ENCODE measurements at regions not wholly inside any gene's neighbourhood (a gene's known extent, or its start where the extent isn't known, plus 50 kb on each side); places are given as distances from the start of the nearest gene placed in this dataset.
A peak's percentile ranks its signal among the peaks of the same experiment; 100 is the strongest.
"Not testable (repeated sequence)": the region's sequence is repeated elsewhere in the genome, so short reads cannot be mapped to it uniquely, and the experiment has no call there.

DNA sequence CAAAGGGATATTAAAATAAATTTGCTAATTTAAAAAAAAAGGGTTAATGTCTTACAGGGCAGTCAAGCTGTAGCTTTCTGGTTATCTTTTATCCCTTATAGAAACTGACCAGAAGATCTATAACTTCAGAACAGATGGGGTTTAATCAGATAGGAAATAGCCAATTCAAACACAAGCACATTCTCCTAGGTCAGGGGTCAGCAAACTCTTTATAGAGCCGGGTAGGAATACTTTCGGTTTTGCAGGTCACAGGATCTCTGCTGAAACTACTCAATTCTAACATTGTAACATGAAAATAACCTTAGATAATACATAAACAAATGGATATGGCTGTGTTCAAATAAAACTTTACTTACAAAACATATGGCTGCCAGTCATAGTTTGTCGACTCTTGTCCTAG, 479.8 kb downstream of the ADRA2A start:
- intact Hi-C loops (cut with DNase I) = no loop called here

DNA sequence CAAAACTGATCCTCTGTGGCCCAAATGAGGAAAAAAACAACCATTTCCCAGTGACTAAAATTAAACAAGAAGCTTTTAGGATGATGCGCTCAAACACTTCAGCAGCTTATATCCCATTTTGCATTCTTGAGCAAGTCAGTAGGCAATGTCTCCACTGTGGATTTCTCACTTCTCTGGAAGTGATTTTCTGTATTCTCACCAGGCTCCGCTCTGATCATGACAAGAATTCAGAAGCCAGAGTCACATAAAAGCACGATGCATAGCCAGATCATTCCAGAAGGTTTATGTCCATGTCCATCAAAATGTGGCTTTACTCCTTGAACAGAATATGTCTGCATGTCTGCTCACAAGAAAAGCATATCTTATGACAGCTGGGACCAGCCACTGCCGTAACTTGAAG, 481.4 kb downstream of the ADRA2A start:
- intact Hi-C loops (cut with DNase I) = no loop called here
- DNase-seq = no peak

More for the DNA sequence above, 479.8 kb downstream of the ADRA2A start:
- no peak for DNase-seq

- intact Hi-C loops (cut with DNase I) = no loop called here
- DNase-seq = no peak
These were observed 483.2 kb downstream of the ADRA2A start for GRCh38 chr10:111560027-111560426.

GRCh38 chr10:111561124-111561523, 484.3 kb downstream of the ADRA2A start:
- intact Hi-C loops (cut with DNase I) = no loop called here
- no peak for DNase-seq

GRCh38 chr10:111565542-111565941, 488.7 kb downstream of the ADRA2A start:
- intact Hi-C loops (cut with DNase I) = no loop called here
- DNase-seq = no peak

DNA sequence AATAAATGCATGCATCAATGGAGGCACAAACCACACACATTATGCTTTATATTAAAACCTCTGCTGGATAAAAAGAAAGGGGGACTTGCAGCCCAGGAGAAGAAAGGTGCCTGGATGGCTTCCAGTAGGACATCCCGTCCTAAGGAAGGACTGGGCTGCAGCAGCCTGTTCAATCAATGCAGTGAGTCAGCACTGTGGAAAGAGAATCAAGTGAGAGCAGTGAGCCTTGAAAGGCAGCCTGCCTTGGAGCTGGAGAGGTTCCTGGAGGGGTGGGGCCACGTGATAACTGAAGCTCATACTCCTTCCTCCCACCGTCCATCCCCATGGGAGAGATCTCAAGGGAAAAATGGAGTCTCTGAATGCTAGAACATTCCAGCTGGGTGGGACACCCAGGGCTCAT, 501.2 kb downstream of the ADRA2A start:
- peak in 1 of 10 donors; percentile 12 for DNase-seq
- intact Hi-C loops (cut with DNase I) = no loop called here

- no peak for DNase-seq
- intact Hi-C loops (cut with DNase I) = no loop called here
These were observed 502.6 kb downstream of the ADRA2A start for GRCh38 chr10:111579473-111579872.

GRCh38 chr10:111590703-111591102, 513.9 kb downstream of the ADRA2A start:
- intact Hi-C loops (cut with DNase I) = no loop called here
- DNase-seq = no peak

GRCh38 chr10:111593578-111593977, 516.7 kb downstream of the ADRA2A start:
- no peak for DNase-seq
- intact Hi-C loops (cut with DNase I) = no loop called here

- intact Hi-C loops (cut with DNase I) = no loop called here
- no peak for DNase-seq
These were observed 518.3 kb downstream of the ADRA2A start for GRCh38 chr10:111595173-111595572.

GRCh38 chr10:111598433-111599059, 521.7 kb downstream of the ADRA2A start:
- peak in 5 of 10 donors; percentile 21 to 83 (median 33) for DNase-seq
- intact Hi-C loops (cut with DNase I) = no loop called here

DNA sequence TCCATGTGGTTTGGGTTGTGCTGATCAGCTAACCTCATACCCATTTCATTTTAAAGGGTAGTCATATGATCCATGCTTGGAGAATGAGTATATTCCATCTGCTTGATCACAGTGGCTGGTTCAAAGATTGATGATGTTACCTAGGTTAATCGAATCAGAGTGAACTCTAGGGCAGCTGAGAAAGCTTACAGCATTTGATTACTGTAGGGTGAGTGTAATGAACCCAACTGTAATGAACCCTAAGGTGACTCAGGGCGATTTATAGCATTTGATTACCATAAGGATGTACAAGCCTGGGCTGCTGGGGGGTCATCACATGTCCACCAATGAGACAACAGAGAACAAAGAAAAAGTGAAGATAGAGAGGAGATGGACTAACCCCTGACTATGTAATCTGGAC, 523.1 kb downstream of the ADRA2A start:
- DNase-seq = no peak
- intact Hi-C loops (cut with DNase I) = no loop called here

GRCh38 chr10:111600772-111601171, 523.9 kb downstream of the ADRA2A start:
- peak; percentile 34 to 90 (median 58) for DNase-seq
- intact Hi-C loops (cut with DNase I) = no loop called here

GRCh38 chr10:111612273-111612672, 535.4 kb downstream of the ADRA2A start:
- intact Hi-C loops (cut with DNase I) = no loop called here
- DNase-seq = no peak

GRCh38 chr10:111634191-111634590, 549.4 kb downstream of the GPAM start:
- no peak for DNase-seq
- intact Hi-C loops (cut with DNase I) = no loop called here

DNA sequence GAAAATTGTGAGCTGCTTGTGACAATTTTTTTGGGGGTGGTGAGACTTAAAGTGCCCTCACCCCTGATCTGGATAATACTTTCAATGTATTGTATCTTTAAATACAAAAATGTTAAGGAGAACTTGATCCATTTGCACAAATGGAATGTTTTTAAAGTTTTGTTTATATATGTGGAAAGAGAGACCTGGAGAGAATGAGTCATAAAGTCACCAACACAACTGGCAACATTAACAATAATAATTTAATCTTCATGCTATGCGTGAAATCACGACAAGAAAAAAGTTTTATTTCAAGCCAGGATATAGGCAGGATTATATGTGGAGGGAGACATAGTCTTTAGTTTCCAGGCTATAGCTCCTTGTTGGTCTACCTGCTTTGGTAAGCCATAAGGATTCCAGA, 537.5 kb downstream of the GPAM start:
- intact Hi-C loops (cut with DNase I) = no loop called here
- DNase-seq = no peak

- DNase-seq = no peak
- intact Hi-C loops (cut with DNase I) = no loop called here
These were observed 535.5 kb downstream of the GPAM start for GRCh38 chr10:111648046-111648445.

GRCh38 chr10:111649080-111649479, 534.5 kb downstream of the GPAM start:
- DNase-seq; intact Hi-C loops (cut with DNase I): not testable (repeated sequence)

DNA sequence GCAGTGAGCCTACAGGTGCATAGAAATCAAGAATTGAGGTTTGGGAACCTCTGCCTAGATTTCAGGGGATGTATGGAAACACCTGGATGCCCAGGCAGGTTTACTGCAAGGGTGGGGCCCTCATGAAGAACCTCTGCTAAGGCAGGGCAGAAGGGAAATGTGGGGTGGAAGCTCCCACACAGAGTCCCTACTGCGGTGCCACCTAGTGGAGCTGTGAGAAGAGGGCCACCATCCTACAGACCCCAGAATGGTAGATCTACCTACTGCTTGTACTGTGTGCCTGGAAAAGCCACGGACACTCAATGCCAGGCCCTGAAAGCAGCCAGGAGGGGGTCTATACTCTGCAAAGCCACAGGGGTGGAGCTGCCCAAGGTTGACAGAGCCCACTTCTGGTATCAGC, 533.5 kb downstream of the GPAM start:
- intact Hi-C loops (cut with DNase I) = no loop called here
- no peak for DNase-seq

DNA sequence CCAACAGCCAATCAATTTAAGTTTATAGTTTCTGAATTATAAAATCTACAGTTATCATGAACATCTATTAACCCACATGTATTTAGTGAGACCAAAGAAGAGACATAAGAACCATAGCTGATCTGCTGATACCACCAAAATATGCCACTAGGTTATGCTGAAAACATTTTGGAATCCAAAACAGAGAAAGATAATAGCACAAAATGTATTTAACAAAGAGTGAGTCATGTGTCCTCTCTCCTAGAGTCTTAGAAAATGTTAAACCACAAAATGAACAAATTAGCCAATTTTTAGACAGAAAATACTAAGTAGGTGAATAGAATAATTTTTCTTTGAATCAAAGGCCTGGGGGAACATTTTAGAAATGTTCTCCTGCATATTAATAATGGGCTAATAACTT, 527.5 kb downstream of the GPAM start:
- intact Hi-C loops (cut with DNase I) = no loop called here
- no peak for DNase-seq

DNA sequence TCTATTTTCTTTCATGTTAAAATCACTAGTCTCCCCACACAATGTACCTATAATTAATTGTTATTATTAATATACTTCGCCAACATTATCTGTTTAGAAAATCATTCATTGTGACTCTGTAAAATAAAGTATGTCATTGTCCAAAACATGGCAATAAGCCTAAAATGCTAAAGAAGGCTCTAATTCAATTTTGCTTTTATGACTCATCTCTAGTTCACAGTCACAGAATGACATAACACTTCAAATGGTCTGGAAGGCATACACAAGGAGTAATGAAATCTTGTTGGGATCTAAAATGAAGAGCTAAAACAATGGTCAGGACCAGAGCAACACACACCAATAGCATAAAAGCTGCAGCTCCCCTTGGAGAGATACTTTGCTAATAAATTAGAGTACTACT, 505.8 kb downstream of the GPAM start:
- intact Hi-C loops (cut with DNase I) = no loop called here
- no peak for DNase-seq

- DNase-seq = no peak
- intact Hi-C loops (cut with DNase I) = no loop called here
These were observed 496.8 kb downstream of the GPAM start for GRCh38 chr10:111686796-111687195.

GRCh38 chr10:111698711-111699110, 484.9 kb downstream of the GPAM start:
- intact Hi-C loops (cut with DNase I) = no loop called here
- no peak for DNase-seq

All from posterior cingulate gyrus (tissue), 11 donors.